ENCODE measurements at regions not wholly inside any gene's neighbourhood (a gene's known extent, or its start where the extent isn't known, plus 50 kb on each side); places are given as distances from the start of the nearest gene placed in this dataset.

DNA sequence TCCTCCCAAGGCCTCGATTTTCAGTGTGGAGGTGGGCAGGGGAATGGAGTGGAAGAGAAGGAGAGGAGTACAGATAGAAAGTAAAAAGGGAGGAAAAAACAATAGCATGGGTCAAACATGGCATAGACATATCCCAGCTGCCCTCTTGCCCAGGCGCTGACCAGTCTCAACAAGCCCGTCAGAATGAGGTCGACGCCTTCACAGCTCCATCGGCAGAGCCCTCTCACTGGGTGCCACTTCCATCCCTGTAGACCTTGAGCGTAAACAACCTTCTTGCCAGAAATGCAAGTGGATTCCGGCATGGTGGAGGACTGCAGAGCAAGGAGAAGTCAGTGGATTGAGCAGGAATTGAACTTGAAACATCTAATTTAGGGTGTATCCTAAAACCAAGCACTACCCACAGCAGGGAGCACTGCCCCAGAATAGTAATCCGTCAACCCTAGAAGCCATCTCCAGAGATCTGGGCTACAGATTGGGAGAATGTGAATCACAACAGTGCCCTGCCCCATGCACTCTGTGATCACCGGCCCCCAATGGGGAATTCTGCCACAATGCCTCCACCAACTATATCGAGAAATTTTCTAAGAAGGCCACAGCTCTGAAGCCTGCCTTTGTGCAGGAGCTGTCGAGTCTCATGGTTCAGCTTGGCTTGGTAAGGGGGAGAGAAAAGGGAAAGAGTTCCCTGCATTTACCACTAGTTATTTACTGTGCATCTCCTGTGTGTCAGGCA, 190.1 kb downstream of the UACA start:
- TF ChIP-seq, protein P1, sequence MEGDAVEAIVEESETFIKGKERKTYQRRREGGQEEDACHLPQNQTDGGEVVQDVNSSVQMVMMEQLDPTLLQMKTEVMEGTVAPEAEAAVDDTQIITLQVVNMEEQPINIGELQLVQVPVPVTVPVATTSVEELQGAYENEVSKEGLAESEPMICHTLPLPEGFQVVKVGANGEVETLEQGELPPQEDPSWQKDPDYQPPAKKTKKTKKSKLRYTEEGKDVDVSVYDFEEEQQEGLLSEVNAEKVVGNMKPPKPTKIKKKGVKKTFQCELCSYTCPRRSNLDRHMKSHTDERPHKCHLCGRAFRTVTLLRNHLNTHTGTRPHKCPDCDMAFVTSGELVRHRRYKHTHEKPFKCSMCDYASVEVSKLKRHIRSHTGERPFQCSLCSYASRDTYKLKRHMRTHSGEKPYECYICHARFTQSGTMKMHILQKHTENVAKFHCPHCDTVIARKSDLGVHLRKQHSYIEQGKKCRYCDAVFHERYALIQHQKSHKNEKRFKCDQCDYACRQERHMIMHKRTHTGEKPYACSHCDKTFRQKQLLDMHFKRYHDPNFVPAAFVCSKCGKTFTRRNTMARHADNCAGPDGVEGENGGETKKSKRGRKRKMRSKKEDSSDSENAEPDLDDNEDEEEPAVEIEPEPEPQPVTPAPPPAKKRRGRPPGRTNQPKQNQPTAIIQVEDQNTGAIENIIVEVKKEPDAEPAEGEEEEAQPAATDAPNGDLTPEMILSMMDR (conservative IDR thresholded peaks at IDR 0.05; ENCODE audit: low read depth, low read length): no peak
- no peak for TF ChIP-seq EZH2 (IDR thresholded peaks at IDR 0.05; ENCODE audit: borderline replicate concordance, low read depth, low read length, poor library complexity, severe bottlenecking)

All from A673 (cell line).